ENCODE measurements at regions not wholly inside any gene's neighbourhood (a gene's known extent, or its start where the extent isn't known, plus 50 kb on each side); places are given as distances from the start of the nearest gene placed in this dataset.

DNA sequence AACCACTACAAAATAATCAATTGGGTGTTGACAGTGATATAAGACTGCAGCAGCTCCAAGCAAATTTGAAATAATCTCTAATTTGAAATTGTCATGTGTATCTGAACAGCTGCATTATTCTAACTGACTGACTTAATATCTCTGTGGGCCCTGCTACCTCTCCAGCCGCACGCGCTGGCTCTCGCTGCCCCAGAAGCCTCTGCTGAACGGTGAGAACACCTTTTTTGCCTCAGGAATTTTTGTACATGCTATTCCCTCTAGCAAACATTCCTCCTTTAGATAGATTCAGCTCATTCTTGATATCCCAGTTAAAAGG lies 155.9 kb upstream of the MDFIC start:
- Histone ChIP-seq H3K27ac (ENCODE audit: control insufficient read depth, insufficient read depth) (no peak overlapping the region), H3K27me3 (replicated peaks in 1 of 2; ENCODE audit: control insufficient read depth in 2 of 2, insufficient read depth in 2 of 2, low read length in 1 of 2) (no peaks in the 10 kb centered on the region), H3K4me3 (no peak overlapping the region), H3K4me2 (ENCODE audit: control insufficient read depth, insufficient read depth) (no peak overlapping the region), H3K36me3 (ENCODE audit: control insufficient read depth in 2 of 2, insufficient read depth in 2 of 2, low read length in 1 of 2) (no peaks in the 10 kb centered on the region), H3K79me2 (ENCODE audit: control insufficient read depth, insufficient read depth, low read length) (no peaks in the 10 kb centered on the region), H3K9ac (ENCODE audit: control insufficient read depth, insufficient read depth, low read length) (no peak overlapping the region), H3K9me3 (replicated peaks; ENCODE audit: control insufficient read depth, insufficient read depth, low read length) (no peaks in the 10 kb centered on the region), H4K20me1 (ENCODE audit: control insufficient read depth, insufficient read depth) (no peaks in the 10 kb centered on the region), H3K4me1 (ENCODE audit: control insufficient read depth, insufficient read depth, low read length) (no peaks in the 10 kb centered on the region), H2AFZ (ENCODE audit: control insufficient read depth, low read depth, low read length) (no peak overlapping the region)
- no peak for TF ChIP-seq ASH2L (IDR thresholded peaks at IDR 0.05; ENCODE audit: borderline replicate concordance, low read depth)
- TF ChIP-seq GATAD2B (conservative IDR thresholded peaks at IDR 0.05; ENCODE audit: low read depth): no peak
- TF ChIP-seq, protein P1, sequence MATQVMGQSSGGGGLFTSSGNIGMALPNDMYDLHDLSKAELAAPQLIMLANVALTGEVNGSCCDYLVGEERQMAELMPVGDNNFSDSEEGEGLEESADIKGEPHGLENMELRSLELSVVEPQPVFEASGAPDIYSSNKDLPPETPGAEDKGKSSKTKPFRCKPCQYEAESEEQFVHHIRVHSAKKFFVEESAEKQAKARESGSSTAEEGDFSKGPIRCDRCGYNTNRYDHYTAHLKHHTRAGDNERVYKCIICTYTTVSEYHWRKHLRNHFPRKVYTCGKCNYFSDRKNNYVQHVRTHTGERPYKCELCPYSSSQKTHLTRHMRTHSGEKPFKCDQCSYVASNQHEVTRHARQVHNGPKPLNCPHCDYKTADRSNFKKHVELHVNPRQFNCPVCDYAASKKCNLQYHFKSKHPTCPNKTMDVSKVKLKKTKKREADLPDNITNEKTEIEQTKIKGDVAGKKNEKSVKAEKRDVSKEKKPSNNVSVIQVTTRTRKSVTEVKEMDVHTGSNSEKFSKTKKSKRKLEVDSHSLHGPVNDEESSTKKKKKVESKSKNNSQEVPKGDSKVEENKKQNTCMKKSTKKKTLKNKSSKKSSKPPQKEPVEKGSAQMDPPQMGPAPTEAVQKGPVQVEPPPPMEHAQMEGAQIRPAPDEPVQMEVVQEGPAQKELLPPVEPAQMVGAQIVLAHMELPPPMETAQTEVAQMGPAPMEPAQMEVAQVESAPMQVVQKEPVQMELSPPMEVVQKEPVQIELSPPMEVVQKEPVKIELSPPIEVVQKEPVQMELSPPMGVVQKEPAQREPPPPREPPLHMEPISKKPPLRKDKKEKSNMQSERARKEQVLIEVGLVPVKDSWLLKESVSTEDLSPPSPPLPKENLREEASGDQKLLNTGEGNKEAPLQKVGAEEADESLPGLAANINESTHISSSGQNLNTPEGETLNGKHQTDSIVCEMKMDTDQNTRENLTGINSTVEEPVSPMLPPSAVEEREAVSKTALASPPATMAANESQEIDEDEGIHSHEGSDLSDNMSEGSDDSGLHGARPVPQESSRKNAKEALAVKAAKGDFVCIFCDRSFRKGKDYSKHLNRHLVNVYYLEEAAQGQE (IDR thresholded peaks at IDR 0.05; ENCODE audit: low read depth, low read length): no peak
- no peak for TF ChIP-seq HSF1 (IDR thresholded peaks at IDR 0.05; ENCODE audit: low read depth, low read length)
- no peak for TF ChIP-seq EZH2 (IDR thresholded peaks at IDR 0.05; ENCODE audit: borderline replicate concordance, control insufficient read depth, low read depth, low read length)
- no peak for TF ChIP-seq POLR2A (IDR thresholded peaks at IDR 0.05; ENCODE audit: low read depth, low read length)
- TF ChIP-seq NRF1 (conservative IDR thresholded peaks at IDR 0.05; ENCODE audit: low read depth, low read length): no peak
- TF ChIP-seq CREM (IDR thresholded peaks at IDR 0.05; ENCODE audit: low read depth): no peak
- no peak for TF ChIP-seq ETV6 (conservative IDR thresholded peaks at IDR 0.05 in 1 of 2, IDR thresholded peaks at IDR 0.05 in 1 of 2; ENCODE audit: borderline replicate concordance in 1 of 2, low read depth in 1 of 2)
- TF ChIP-seq, protein P2, sequence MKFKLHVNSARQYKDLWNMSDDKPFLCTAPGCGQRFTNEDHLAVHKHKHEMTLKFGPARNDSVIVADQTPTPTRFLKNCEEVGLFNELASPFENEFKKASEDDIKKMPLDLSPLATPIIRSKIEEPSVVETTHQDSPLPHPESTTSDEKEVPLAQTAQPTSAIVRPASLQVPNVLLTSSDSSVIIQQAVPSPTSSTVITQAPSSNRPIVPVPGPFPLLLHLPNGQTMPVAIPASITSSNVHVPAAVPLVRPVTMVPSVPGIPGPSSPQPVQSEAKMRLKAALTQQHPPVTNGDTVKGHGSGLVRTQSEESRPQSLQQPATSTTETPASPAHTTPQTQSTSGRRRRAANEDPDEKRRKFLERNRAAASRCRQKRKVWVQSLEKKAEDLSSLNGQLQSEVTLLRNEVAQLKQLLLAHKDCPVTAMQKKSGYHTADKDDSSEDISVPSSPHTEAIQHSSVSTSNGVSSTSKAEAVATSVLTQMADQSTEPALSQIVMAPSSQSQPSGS (IDR thresholded peaks at IDR 0.05; ENCODE audit: low read length): no peak
- TF ChIP-seq, protein P3, sequence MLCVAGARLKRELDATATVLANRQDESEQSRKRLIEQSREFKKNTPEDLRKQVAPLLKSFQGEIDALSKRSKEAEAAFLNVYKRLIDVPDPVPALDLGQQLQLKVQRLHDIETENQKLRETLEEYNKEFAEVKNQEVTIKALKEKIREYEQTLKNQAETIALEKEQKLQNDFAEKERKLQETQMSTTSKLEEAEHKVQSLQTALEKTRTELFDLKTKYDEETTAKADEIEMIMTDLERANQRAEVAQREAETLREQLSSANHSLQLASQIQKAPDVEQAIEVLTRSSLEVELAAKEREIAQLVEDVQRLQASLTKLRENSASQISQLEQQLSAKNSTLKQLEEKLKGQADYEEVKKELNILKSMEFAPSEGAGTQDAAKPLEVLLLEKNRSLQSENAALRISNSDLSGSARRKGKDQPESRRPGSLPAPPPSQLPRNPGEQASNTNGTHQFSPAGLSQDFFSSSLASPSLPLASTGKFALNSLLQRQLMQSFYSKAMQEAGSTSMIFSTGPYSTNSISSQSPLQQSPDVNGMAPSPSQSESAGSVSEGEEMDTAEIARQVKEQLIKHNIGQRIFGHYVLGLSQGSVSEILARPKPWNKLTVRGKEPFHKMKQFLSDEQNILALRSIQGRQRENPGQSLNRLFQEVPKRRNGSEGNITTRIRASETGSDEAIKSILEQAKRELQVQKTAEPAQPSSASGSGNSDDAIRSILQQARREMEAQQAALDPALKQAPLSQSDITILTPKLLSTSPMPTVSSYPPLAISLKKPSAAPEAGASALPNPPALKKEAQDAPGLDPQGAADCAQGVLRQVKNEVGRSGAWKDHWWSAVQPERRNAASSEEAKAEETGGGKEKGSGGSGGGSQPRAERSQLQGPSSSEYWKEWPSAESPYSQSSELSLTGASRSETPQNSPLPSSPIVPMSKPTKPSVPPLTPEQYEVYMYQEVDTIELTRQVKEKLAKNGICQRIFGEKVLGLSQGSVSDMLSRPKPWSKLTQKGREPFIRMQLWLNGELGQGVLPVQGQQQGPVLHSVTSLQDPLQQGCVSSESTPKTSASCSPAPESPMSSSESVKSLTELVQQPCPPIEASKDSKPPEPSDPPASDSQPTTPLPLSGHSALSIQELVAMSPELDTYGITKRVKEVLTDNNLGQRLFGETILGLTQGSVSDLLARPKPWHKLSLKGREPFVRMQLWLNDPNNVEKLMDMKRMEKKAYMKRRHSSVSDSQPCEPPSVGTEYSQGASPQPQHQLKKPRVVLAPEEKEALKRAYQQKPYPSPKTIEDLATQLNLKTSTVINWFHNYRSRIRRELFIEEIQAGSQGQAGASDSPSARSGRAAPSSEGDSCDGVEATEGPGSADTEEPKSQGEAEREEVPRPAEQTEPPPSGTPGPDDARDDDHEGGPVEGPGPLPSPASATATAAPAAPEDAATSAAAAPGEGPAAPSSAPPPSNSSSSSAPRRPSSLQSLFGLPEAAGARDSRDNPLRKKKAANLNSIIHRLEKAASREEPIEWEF (IDR thresholded peaks at IDR 0.05; ENCODE audit: insufficient replicate concordance, low read depth, low read length): no peak
- no peak for TF ChIP-seq FOXK2 (IDR thresholded peaks at IDR 0.05)
- TF ChIP-seq NR2F1 (conservative IDR thresholded peaks at IDR 0.05): no peak
- FAIRE-seq (no peak), DNase-seq (ENCODE audit: low read depth, low spot score) (no peak), ATAC-seq (no peak)
- ChIA-PET RAD21 (ENCODE audit: unreplicated experiment) (no interaction called here), POLR2A (no interaction called here), CTCF (interaction anchor here (1.4 kb wide), 1 partner anchor 12 kb away, joined by 4 read pairs; no protein-coding TSS in a partner anchor), SMC1A (ENCODE audit: uncharacterized antibody, unreplicated experiment) (no interaction called here)
- intact Hi-C loops (cut with micrococcal nuclease; ENCODE audit: unreplicated experiment) (loop anchor here (5.0 kb wide), 1 partner anchor 66 kb away; no protein-coding TSS in a partner anchor), in situ Hi-C loops (cut with MboI) (no loop called here)
- no TSS peak for BruUV-seq (replicated peaks)
- WGBS (ENCODE audit: insufficient coverage, insufficient replicate concordance, low lambda C conversion rate, missing lambda C conversion rate): 73% methylated on average over 5 of the region's 5 CpGs

Data from GM12878 (cell line).